ENCODE measurements at regions not wholly inside any gene's neighbourhood (a gene's known extent, or its start where the extent isn't known, plus 50 kb on each side); places are given as distances from the start of the nearest gene placed in this dataset.

DNA sequence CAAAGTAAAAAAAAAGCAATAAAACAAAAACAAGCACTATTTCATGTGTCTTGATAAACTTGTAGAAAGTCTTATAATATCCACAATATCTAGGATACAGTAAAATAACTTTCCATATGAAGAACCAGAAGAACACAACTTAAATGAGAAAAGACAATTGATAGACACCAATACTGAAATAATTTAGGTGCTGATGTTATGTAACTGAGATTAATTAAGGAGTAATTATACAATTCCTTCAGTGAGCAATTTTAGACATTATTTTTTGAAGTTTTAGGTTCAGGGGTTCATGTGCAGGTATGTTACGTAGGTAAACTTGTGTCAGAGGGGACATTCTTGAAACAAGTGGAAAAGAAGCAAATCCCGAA lies 88.3 kb upstream of the VPREB1 start:
- TF ChIP-seq, protein P1, sequence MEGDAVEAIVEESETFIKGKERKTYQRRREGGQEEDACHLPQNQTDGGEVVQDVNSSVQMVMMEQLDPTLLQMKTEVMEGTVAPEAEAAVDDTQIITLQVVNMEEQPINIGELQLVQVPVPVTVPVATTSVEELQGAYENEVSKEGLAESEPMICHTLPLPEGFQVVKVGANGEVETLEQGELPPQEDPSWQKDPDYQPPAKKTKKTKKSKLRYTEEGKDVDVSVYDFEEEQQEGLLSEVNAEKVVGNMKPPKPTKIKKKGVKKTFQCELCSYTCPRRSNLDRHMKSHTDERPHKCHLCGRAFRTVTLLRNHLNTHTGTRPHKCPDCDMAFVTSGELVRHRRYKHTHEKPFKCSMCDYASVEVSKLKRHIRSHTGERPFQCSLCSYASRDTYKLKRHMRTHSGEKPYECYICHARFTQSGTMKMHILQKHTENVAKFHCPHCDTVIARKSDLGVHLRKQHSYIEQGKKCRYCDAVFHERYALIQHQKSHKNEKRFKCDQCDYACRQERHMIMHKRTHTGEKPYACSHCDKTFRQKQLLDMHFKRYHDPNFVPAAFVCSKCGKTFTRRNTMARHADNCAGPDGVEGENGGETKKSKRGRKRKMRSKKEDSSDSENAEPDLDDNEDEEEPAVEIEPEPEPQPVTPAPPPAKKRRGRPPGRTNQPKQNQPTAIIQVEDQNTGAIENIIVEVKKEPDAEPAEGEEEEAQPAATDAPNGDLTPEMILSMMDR (IDR thresholded peaks at IDR 0.05) = no peak

DNA sequence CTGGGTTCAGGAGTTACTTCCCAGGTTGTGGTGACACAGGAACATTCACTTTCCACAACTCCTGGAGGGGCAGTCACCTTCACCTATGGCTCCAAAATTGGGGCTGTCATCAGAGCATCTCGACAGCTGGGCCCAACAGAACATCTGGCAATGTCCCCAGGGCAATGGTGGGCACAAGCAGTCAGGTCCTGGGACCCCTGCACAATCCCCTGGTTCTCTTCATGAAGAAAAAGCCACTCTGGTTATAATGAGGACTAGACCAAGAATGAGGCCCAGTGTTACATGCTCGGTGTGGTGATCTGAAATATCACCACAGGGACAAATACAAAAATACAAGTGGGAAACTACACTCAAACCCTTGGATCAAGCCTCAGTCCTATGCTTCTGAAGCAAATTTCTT lies 89.0 kb upstream of the VPREB1 start:
- TF ChIP-seq, protein P1 (IDR thresholded peaks at IDR 0.05) = no peak

DNA sequence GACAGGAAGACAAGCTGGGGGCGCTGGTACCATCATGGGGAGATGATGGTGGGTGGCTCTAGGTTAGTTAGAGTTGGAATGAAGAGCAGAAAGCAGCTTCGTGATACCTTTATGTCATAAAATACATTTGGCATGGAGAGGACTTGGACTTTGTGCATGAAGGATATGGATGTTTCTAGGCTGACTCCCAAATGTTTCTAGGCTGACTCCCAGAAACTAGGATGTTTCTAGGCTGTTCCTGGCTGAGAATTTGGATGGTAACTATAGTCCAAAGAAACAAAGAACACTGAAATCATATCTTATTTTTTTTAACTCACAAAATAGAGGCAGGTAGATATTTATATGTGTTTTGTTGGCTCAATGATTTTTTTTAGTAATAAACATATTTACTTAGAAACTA lies 89.4 kb upstream of the VPREB1 start:
- TF ChIP-seq, protein P1 (IDR thresholded peaks at IDR 0.05) = no peak

DNA sequence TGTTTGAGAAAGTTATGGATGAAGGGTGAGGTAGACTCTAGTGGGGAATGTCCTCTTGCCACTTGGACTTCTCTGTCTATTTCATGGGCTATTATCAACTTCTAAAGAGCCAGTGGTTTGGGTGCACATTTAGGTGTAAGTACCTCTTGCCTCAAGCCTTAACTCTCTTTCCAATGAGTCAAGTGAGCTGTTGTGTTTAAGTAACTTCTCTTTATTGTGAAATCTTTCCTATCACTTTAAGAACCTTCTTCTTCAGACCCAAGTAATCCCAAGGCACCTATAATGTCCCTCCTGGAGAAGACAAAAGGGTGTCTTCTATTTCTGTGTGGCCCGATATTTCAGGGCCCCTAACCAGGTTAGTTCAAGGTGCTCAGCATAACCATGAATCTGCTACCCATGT lies 90.5 kb upstream of the VPREB1 start:
- TF ChIP-seq, protein P1 (IDR thresholded peaks at IDR 0.05) = no peak

DNA sequence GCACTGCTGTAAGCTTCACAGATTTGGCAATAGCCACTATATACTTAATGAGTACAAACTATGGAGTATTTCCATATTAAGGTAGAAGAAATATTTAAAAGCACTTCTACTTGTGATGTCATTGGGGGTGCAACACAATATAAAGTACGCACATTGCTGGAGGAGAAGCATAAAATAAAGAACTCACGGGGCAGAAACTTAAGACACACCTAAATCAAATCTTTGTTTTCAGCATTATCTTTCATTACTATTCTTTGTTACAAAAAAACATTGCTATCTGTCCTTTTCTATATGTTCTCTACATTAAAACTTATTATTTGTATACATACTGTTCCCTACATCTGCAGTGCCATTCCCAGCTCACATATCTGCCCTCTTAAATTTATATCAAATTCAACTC lies 93.3 kb upstream of the VPREB1 start:
- TF ChIP-seq, protein P1 (IDR thresholded peaks at IDR 0.05) = no peak

DNA sequence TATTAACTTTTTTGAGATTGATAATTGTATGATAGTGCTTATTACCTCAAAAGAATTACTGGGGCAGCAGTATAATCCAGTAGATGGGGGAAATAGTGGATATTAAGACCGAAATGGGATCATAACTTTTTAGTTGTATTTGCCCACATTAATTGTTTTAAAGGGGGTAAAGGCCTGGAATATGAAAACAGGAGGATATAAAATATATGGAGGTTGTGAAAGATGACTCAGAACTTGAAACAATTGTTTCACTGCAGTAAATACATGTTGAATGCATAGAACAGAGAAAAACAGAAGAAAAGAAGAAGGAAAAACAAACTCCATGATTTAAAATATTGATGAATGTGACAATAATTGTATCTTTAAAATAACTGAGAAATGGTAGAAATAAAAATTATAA lies 94.1 kb upstream of the VPREB1 start:
- TF ChIP-seq, protein P1 (IDR thresholded peaks at IDR 0.05) = no peak

DNA sequence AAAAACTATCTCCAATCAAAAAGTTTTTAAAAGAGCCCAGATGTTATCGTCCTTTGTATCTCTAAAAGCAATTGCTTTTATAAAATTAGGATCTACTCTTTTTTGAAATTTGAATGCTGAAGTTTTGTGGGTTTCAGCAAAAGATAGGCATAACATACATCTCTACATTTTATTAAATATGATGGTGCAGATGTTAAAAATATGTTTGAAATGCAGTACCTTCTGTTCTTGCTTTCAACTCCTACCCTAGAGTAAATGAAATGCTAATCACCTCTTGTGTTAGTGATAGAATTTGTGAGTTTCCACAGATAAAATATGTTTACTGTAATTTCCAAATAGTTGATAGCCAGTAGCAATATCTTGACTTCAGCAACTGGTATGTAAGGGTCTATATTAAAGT lies 95.7 kb upstream of the VPREB1 start:
- TF ChIP-seq, protein P1 (IDR thresholded peaks at IDR 0.05) = no peak

DNA sequence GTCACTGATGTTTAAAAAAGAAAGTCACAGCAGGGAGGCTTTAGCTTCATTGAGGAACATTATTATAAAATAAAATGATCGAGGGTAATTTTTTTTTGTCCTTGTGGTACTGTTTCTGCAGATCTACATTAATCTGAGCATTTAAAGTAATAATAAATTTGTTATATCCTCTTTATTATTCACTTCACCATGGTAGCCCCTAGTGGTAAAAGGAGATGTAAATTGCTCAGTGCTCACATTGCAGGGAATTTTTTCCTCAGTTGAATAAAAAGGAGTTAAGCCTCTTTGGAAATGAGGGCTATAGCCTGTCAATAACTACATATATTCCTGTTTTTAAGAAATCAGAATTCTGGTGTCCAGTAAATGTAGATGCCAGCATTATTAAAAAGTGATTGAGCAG lies 99.7 kb upstream of the VPREB1 start:
- TF ChIP-seq, protein P1 (IDR thresholded peaks at IDR 0.05) = no peak

Data from LNCAP (cell line).